ENCODE measurements at regions not wholly inside any gene's neighbourhood (a gene's known extent, or its start where the extent isn't known, plus 50 kb on each side); places are given as distances from the start of the nearest gene placed in this dataset.

GRCh38 chr3:72324253-72324811 lies 523.9 kb downstream of the SHQ1 start:
- TF ChIP-seq CTCF (IDR thresholded peaks at IDR 0.05) = no peak
- no peak for TF ChIP-seq EZH2 (IDR thresholded peaks at IDR 0.05)
- TF ChIP-seq EZH2phosphoT487 (IDR thresholded peaks at IDR 0.05) = no peak
